Endothelial cell of umbilical vein (primary cell): ENCODE measurements at regions not wholly inside any gene's neighbourhood (a gene's known extent, or its start where the extent isn't known, plus 50 kb on each side); places are given as distances from the start of the nearest gene placed in this dataset.

Experiments used
- CTCF ChIP-seq, 2 donors: IDR thresholded peaks; 1 replicate in 1 of 2; 2 replicates in 1 of 2; pipeline ENCODE4 v1.5.1; 2011; ENCODE audit warnings: low read length in 2 of 2, mild to moderate bottlenecking in 2 of 2, moderate library complexity in 2 of 2, control low read depth in 1 of 2, inconsistent platforms in 1 of 2, low read depth in 1 of 2; ENCODE audit not compliant: insufficient read depth in 1 of 2; ENCODE audit errors: extremely low read depth in 1 of 2
- EZH2 ChIP-seq: IDR thresholded peaks from 2 replicates; pipeline ENCODE4 v1.6.1; 2012; ENCODE audit warnings: borderline replicate concordance, low read depth, mild to moderate bottlenecking, moderate library complexity, low read length, inconsistent platforms; ENCODE audit not compliant: severe bottlenecking
- MAX ChIP-seq: IDR thresholded peaks from 2 replicates; pipeline ENCODE4 v1.6.1; 2011; ENCODE audit not compliant: insufficient read depth, insufficient read length
- POLR2A ChIP-seq: IDR thresholded peaks from 2 replicates; pipeline ENCODE4 v1.6.1; 2012; ENCODE audit warnings: low read depth, mild to moderate bottlenecking, control low read depth, low read length
- POLR2AphosphoS5 ChIP-seq: IDR thresholded peaks from 2 replicates; pipeline ENCODE4 v1.6.1; 2012; ENCODE audit warnings: low read depth, mild to moderate bottlenecking, control low read depth, low read length, moderate library complexity; ENCODE audit not compliant: insufficient read depth

GRCh38 chr2:220198896-220199295 lies 571.5 kb downstream of the SLC4A3 start:
- TF ChIP-seq CTCF (IDR thresholded peaks at IDR 0.05; ENCODE audit: extremely low read depth in 1 of 2, insufficient read depth in 1 of 2, low read depth in 1 of 2, low read length in 2 of 2) (no peak), EZH2 (no peak), POLR2AphosphoS5 (no peak), MAX (no peak), POLR2A (no peak)
